AG09309 (cell line): ENCODE measurements at regions not wholly inside any gene's neighbourhood (a gene's known extent, or its start where the extent isn't known, plus 50 kb on each side); places are given as distances from the start of the nearest gene placed in this dataset.
"Not testable (repeated sequence)": the region's sequence is repeated elsewhere in the genome, so short reads cannot be mapped to it uniquely, and the experiment has no call there.

Experiments
- DNase-seq: peaks from one replicate; pipeline ENCODE4 v3.0.0-alpha.2; 2010; ENCODE audit warnings: low read depth
- H3K4me3 ChIP-seq: 2 replicates; pipeline ENCODE4 v1.5.1; 2011; ENCODE audit warnings: mild to moderate bottlenecking, low read depth, low read length, moderate library complexity; ENCODE audit not compliant: control insufficient read depth
- CTCF ChIP-seq: IDR thresholded peaks from 2 replicates; pipeline ENCODE4 v1.5.1; 2011; ENCODE audit warnings: mild to moderate bottlenecking, low read depth, low read length, inconsistent platforms; ENCODE audit not compliant: insufficient read depth, control insufficient read depth; ENCODE audit errors: missing control alignments

GRCh38 chr12:19822476-19822875 lies 383.2 kb downstream of the AEBP2 start:
- DNase-seq = no peak
- TF ChIP-seq CTCF = no peak
- no peak overlapping the region for H3K4me3 ChIP-seq

GRCh38 chr12:19823326-19823725 lies 384.0 kb downstream of the AEBP2 start:
- H3K4me3 ChIP-seq, DNase-seq: not testable (repeated sequence)

- no peak for TF ChIP-seq CTCF
- DNase-seq = no peak
- H3K4me3 ChIP-seq = no peak overlapping the region
Observed at GRCh38 chr12:19826980-19827550, 387.8 kb downstream of the AEBP2 start.

- TF ChIP-seq CTCF = no peak
- no peak for DNase-seq
- H3K4me3 ChIP-seq = no peak overlapping the region
Observed at GRCh38 chr12:19829100-19829853, 390.0 kb downstream of the AEBP2 start.

GRCh38 chr12:19830446-19830845 lies 391.2 kb downstream of the AEBP2 start:
- TF ChIP-seq CTCF = no peak
- no peak for DNase-seq
- no peak overlapping the region for H3K4me3 ChIP-seq

- TF ChIP-seq CTCF = no peak
- no peak overlapping the region for H3K4me3 ChIP-seq
- peak; percentile 67 for DNase-seq
Observed at GRCh38 chr12:19833775-19834501, 394.6 kb downstream of the AEBP2 start.

GRCh38 chr12:19834592-19834991 lies 395.3 kb downstream of the AEBP2 start:
- H3K4me3 ChIP-seq = no peak overlapping the region
- TF ChIP-seq CTCF = no peak
- DNase-seq = no peak
